HCT116 (cell line): ENCODE measurements at regions not wholly inside any gene's neighbourhood (a gene's known extent, or its start where the extent isn't known, plus 50 kb on each side); places are given as distances from the start of the nearest gene placed in this dataset.
"Not testable (repeated sequence)": the region's sequence is repeated elsewhere in the genome, so short reads cannot be mapped to it uniquely, and the experiment has no call there.

Source experiments
- ATAC-seq: fragments of 200-7000 bp; cut with Tn5 transposase; 2 replicates; pipeline ENCODE4 v1.9.1; 2020; ENCODE audit warnings: mild to moderate bottlenecking, moderate library complexity
- BruUV-seq: library from RNA; stranded (reverse); fragments of 400-500 nt; replicated peaks from 2 replicates; lab custom pipeline; 2021; lab: Mats Ljungman, UMichigan
- CTCF ChIA-PET: fragments of 300-600 bp; sonication (Branson Sonifier 250); formaldehyde crosslinking; loops from one replicate; lab custom pipeline; 2021; ENCODE audit warnings: antibody characterized with exemption; lab: Charles Lee
- POLR2A ChIA-PET: fragments of 300-600, 350-600 bp; sonication (Branson Sonifier 250); formaldehyde crosslinking; loops from one replicate; lab custom pipeline; 2021; ENCODE audit warnings: antibody characterized with exemption; lab: Charles Lee
- RAD21 ChIA-PET, 2 experiments: fragments of 300-600 bp; sonication (Branson Sonifier 250); formaldehyde crosslinking; loops; one replicate each; lab custom pipeline; 2023; ENCODE audit warnings: low total read pairs in 2 of 2; ENCODE audit not compliant: uncharacterized antibody in 2 of 2, unreplicated experiment in 2 of 2, low non-redundant PET in 1 of 2; lab: Charles Lee
- DNase-seq: peaks from one replicate; pipeline ENCODE4 v3.0.0-alpha.2; 2010; ENCODE audit warnings: low read depth, low spot score
- H2AFZ ChIP-seq: fragments of 200-600 bp; shearing (Covaris generic), sonication (generic); 2 replicates; pipeline ENCODE4 v1.6.1; 2017; ENCODE audit warnings: low read depth, mixed run types, mixed read lengths, antibody characterized with exemption, low read length; ENCODE audit not compliant: poor library complexity, severe bottlenecking
- H3K27ac ChIP-seq: 2 replicates; pipeline ENCODE4 v1.5.1; 2012; ENCODE audit warnings: low read depth, low read length
- H3K27me3 ChIP-seq: fragments of 200-600 bp; sonication (generic); 2 replicates; pipeline ENCODE4 v1.6.1; 2016; ENCODE audit warnings: mixed run types, low read length, mixed read lengths; ENCODE audit not compliant: insufficient read depth
- H3K36me3 ChIP-seq, 2 experiments: fragments of 200-500 bp in 1 of 2; fragments of 200-600 bp in 1 of 2; sonication (Bioruptor generic) in 1 of 2; sonication (generic) in 1 of 2; 2 replicates each; pipeline versions ENCODE4 v1.5.1 to v1.6.1; 2014 to 2016; ENCODE audit warnings: low read length in 2 of 2, inconsistent platforms in 1 of 2, mixed read lengths in 1 of 2, mixed run types in 1 of 2; ENCODE audit not compliant: insufficient read depth in 2 of 2, control insufficient read depth in 1 of 2
- H3K4me1 ChIP-seq, 2 experiments: fragments of 200-600 bp in 1 of 2; sonication (generic) in 1 of 2; 2 replicates each; pipeline versions ENCODE4 v1.5.1 to v1.6.1; 2012 to 2017; ENCODE audit warnings: low read length in 2 of 2, inconsistent platforms in 1 of 2, mild to moderate bottlenecking in 1 of 2, mixed read lengths in 1 of 2, mixed run types in 1 of 2, moderate library complexity in 1 of 2; ENCODE audit not compliant: insufficient read depth in 2 of 2, control insufficient read depth in 1 of 2
- H3K4me2 ChIP-seq: fragments of 200-600 bp; sonication (generic); 2 replicates; pipeline ENCODE4 v1.6.1; 2017; ENCODE audit warnings: mixed run types, low read length, mixed read lengths
- H3K4me3 ChIP-seq, 2 experiments: fragments of 200-600 bp in 1 of 2; sonication (generic) in 1 of 2; replicated peaks in 1 of 2; 2 replicates each; pipeline ENCODE4 v1.5.1; 2011 to 2016; ENCODE audit warnings: low read length in 2 of 2, control low read depth in 1 of 2, low read depth in 1 of 2, mild to moderate bottlenecking in 1 of 2, mixed read lengths in 1 of 2, mixed run types in 1 of 2
- H3K79me2 ChIP-seq: fragments of 200-600 bp; sonication (generic); 2 replicates; pipeline ENCODE4 v1.6.1; 2017; ENCODE audit warnings: mild to moderate bottlenecking, mixed run types, low read length, moderate library complexity, mixed read lengths; ENCODE audit not compliant: insufficient read depth
- H3K9ac ChIP-seq: fragments of 200-600 bp; sonication (generic); 2 replicates; pipeline ENCODE4 v1.6.1; 2016; ENCODE audit warnings: low read length, mixed read lengths
- H3K9me2 ChIP-seq: fragments of 200-600 bp; sonication (generic), shearing (Covaris generic); 2 replicates; pipeline ENCODE4 v1.6.1; 2017; ENCODE audit warnings: mixed run types, mild to moderate bottlenecking, moderate library complexity; ENCODE audit not compliant: insufficient read depth
- H3K9me3 ChIP-seq, 2 experiments: fragments of 200-500 bp in 1 of 2; fragments of 200-600 bp in 1 of 2; sonication (Bioruptor generic) in 1 of 2; sonication (generic) in 1 of 2; 2 replicates each; pipeline ENCODE4 v1.6.1; 2014 to 2017; ENCODE audit warnings: low read length in 2 of 2, mixed read lengths in 2 of 2, inconsistent platforms in 1 of 2, low read depth in 1 of 2, mild to moderate bottlenecking in 1 of 2, mixed run types in 1 of 2, moderate library complexity in 1 of 2; ENCODE audit not compliant: control insufficient read depth in 1 of 2, insufficient read depth in 1 of 2
- H4K20me1 ChIP-seq: fragments of 200-600 bp; sonication (generic), shearing (Covaris generic); 2 replicates; pipeline ENCODE4 v1.6.1; 2017; ENCODE audit warnings: mixed run types, mild to moderate bottlenecking, moderate library complexity; ENCODE audit not compliant: insufficient read depth
- FOSL1 ChIP-seq: IDR thresholded peaks from 2 replicates; pipeline ENCODE4 v1.6.1; 2012; ENCODE audit warnings: low read depth
- intact Hi-C: fragments of 100-400 bp; cut with micrococcal nuclease; formaldehyde crosslinking; loops from 2 replicates; pipeline ENCODE4 v1.10.0; 2022

- H3K79me2 ChIP-seq, result no peaks in the 10 kb centered on the region
- RAD21 ChIA-PET, result no interaction called here
- BruUV-seq, result no TSS peak
- H3K9ac ChIP-seq, result no peak overlapping the region
- H3K9me3 ChIP-seq, result no peaks in the 10 kb centered on the region
- no peaks in the 10 kb centered on the region for H3K9me2 ChIP-seq
- POLR2A ChIA-PET, result no interaction called here
- H3K27ac ChIP-seq, result no peak overlapping the region
- intact Hi-C loops, result no loop called here
- H3K36me3 ChIP-seq, result no peaks in the 10 kb centered on the region
- no peak overlapping the region for H3K4me3 ChIP-seq
- no peak overlapping the region for H2AFZ ChIP-seq
- H3K4me2 ChIP-seq, result no peak overlapping the region
- no peaks in the 10 kb centered on the region for H3K27me3 ChIP-seq
- H3K4me1 ChIP-seq, result no peaks in the 10 kb centered on the region
- DNase-seq (no peak), ATAC-seq (no peak)
- H4K20me1 ChIP-seq, result no peaks in the 10 kb centered on the region
- CTCF ChIA-PET, result no interaction called here
- TF ChIP-seq FOSL1, result no peak
These were observed 207.0 kb downstream of the TMEM121 start for GRCh38 chr14:105733081-105734065.

GRCh38 chr14:105734241-105734640 lies 207.9 kb downstream of the TMEM121 start:
- DNase-seq, H3K9ac ChIP-seq, H2AFZ ChIP-seq, H3K36me3 ChIP-seq, H3K9me2 ChIP-seq, BruUV-seq, H3K9me3 ChIP-seq, H3K27ac ChIP-seq, intact Hi-C loops, H3K4me1 ChIP-seq, CTCF ChIA-PET, H3K4me2 ChIP-seq, POLR2A ChIA-PET, H3K4me3 ChIP-seq, H4K20me1 ChIP-seq, H3K79me2 ChIP-seq, RAD21 ChIA-PET, H3K27me3 ChIP-seq: not testable (repeated sequence)
- ATAC-seq, result peak; percentile 20; the same call in 1 of the 2 replicates

- not testable (repeated sequence) for H3K27me3 ChIP-seq
These were observed 209.9 kb downstream of the TMEM121 start for GRCh38 chr14:105736331-105736730.

More at GRCh38 chr14:105736331-105736730, 209.9 kb downstream of the TMEM121 start:
- H3K9me2 ChIP-seq, H3K9ac ChIP-seq, H2AFZ ChIP-seq, DNase-seq, H3K4me2 ChIP-seq, H4K20me1 ChIP-seq, POLR2A ChIA-PET, H3K79me2 ChIP-seq, H3K36me3 ChIP-seq, H3K27ac ChIP-seq, ATAC-seq, RAD21 ChIA-PET, CTCF ChIA-PET, BruUV-seq, H3K4me3 ChIP-seq, intact Hi-C loops, H3K9me3 ChIP-seq, H3K4me1 ChIP-seq: not testable (repeated sequence)
